ENCODE measurements at regions not wholly inside any gene's neighbourhood (a gene's known extent, or its start where the extent isn't known, plus 50 kb on each side); places are given as distances from the start of the nearest gene placed in this dataset.

DNA sequence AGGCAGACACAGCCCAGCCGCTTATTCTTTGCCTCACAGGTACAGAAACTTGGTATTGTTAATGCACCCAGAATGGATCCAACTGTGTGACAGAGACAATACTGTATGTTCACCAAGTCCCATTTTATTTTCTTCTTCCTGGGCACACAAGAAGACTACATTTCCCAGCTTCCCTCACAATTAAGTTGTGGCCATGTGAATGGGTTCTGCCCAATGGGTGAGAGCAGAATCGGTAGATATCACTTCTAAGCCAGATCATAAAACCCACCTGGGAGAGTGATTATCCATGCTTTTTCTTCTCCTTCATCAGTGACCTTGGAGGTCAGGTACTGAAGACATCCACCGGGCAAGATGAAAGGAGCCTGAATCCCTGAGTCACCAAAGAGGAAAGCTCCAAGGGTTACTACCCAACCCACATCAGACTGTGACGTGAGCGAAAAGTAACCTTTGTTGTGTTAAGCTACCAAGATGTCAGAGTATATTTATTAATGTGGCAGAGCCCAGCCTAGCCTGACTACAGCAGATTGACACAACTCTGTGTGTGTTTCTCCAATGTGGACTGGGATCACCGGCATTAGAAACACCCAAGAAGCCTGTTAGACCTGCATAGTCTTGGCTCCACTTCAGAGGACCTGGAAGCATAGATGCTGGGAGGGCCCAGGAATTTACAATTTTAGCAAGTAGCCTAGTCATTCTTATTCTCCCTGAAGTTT lies 79.1 kb upstream of the GRIK3 start:
- TF ChIP-seq TAF1 (IDR thresholded peaks at IDR 0.05; ENCODE audit: borderline replicate concordance, low read depth, low read length): no peak
- TF ChIP-seq, protein P1, sequence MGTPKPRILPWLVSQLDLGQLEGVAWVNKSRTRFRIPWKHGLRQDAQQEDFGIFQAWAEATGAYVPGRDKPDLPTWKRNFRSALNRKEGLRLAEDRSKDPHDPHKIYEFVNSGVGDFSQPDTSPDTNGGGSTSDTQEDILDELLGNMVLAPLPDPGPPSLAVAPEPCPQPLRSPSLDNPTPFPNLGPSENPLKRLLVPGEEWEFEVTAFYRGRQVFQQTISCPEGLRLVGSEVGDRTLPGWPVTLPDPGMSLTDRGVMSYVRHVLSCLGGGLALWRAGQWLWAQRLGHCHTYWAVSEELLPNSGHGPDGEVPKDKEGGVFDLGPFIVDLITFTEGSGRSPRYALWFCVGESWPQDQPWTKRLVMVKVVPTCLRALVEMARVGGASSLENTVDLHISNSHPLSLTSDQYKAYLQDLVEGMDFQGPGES (IDR thresholded peaks at IDR 0.05; ENCODE audit: low read depth, low read length): no peak
- TF ChIP-seq FOXM1 (IDR thresholded peaks at IDR 0.05; ENCODE audit: low read depth): no peak
- TF ChIP-seq, protein P2, sequence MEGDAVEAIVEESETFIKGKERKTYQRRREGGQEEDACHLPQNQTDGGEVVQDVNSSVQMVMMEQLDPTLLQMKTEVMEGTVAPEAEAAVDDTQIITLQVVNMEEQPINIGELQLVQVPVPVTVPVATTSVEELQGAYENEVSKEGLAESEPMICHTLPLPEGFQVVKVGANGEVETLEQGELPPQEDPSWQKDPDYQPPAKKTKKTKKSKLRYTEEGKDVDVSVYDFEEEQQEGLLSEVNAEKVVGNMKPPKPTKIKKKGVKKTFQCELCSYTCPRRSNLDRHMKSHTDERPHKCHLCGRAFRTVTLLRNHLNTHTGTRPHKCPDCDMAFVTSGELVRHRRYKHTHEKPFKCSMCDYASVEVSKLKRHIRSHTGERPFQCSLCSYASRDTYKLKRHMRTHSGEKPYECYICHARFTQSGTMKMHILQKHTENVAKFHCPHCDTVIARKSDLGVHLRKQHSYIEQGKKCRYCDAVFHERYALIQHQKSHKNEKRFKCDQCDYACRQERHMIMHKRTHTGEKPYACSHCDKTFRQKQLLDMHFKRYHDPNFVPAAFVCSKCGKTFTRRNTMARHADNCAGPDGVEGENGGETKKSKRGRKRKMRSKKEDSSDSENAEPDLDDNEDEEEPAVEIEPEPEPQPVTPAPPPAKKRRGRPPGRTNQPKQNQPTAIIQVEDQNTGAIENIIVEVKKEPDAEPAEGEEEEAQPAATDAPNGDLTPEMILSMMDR (IDR thresholded peaks at IDR 0.05): no peak

Data from SK-N-SH (cell line).